ENCODE measurements at regions not wholly inside any gene's neighbourhood (a gene's known extent, or its start where the extent isn't known, plus 50 kb on each side); places are given as distances from the start of the nearest gene placed in this dataset.

- DNase-seq (ENCODE audit: low read depth): no peak
These were observed 2354.8 kb upstream of the C9orf72 start for GRCh38 chr9:29928072-29928471.

GRCh38 chr9:29939559-29939958 is 2366.3 kb upstream of the C9orf72 start:
- no peak for DNase-seq (ENCODE audit: low read depth)

GRCh38 chr9:29945012-29945411 is 2371.7 kb upstream of the C9orf72 start:
- DNase-seq (ENCODE audit: low read depth): peak; percentile 22

- DNase-seq (ENCODE audit: low read depth): no peak
These were observed 2385.2 kb upstream of the C9orf72 start for GRCh38 chr9:29958469-29958868.

GRCh38 chr9:29965834-29966233 is 2392.6 kb upstream of the C9orf72 start:
- no peak for DNase-seq (ENCODE audit: low read depth)

GRCh38 chr9:29966247-29966646 is 2393.0 kb upstream of the C9orf72 start:
- peak; percentile 37 for DNase-seq (ENCODE audit: low read depth)

- no peak for DNase-seq (ENCODE audit: low read depth)
These were observed 2395.6 kb upstream of the C9orf72 start for GRCh38 chr9:29968831-29969230.

GRCh38 chr9:29969408-29969807 is 2396.1 kb upstream of the C9orf72 start:
- DNase-seq (ENCODE audit: low read depth): no peak

GRCh38 chr9:29969856-29970647 is 2396.8 kb upstream of the C9orf72 start:
- no peak for DNase-seq (ENCODE audit: low read depth)

GRCh38 chr9:29974197-29974596 is 2400.9 kb upstream of the C9orf72 start:
- peak; percentile 27 for DNase-seq (ENCODE audit: low read depth)

- no peak for DNase-seq (ENCODE audit: low read depth)
These were observed 2403.7 kb upstream of the C9orf72 start for GRCh38 chr9:29976981-29977380.

- DNase-seq (ENCODE audit: low read depth): no peak
These were observed 2403.4 kb upstream of the ACO1 start for GRCh38 chr9:29981013-29981412.

GRCh38 chr9:29999645-30000044 is 2384.8 kb upstream of the ACO1 start:
- no peak for DNase-seq (ENCODE audit: low read depth)

- DNase-seq (ENCODE audit: low read depth): no peak
These were observed 2373.8 kb upstream of the ACO1 start for GRCh38 chr9:30010691-30011090.

GRCh38 chr9:30012622-30013021 is 2371.8 kb upstream of the ACO1 start:
- no peak for DNase-seq (ENCODE audit: low read depth)

- peak; percentile 18 for DNase-seq (ENCODE audit: low read depth)
These were observed 2369.4 kb upstream of the ACO1 start for GRCh38 chr9:30015073-30015472.

GRCh38 chr9:30020161-30020560 is 2364.3 kb upstream of the ACO1 start:
- no peak for DNase-seq (ENCODE audit: low read depth)

- DNase-seq (ENCODE audit: low read depth): peak; percentile 73
These were observed 2348.7 kb upstream of the ACO1 start for GRCh38 chr9:30035761-30036160.

GRCh38 chr9:30036558-30036957 is 2347.9 kb upstream of the ACO1 start:
- no peak for DNase-seq (ENCODE audit: low read depth)

GRCh38 chr9:30039712-30040111 is 2344.7 kb upstream of the ACO1 start:
- no peak for DNase-seq (ENCODE audit: low read depth)

GRCh38 chr9:30048396-30048795 is 2336.0 kb upstream of the ACO1 start:
- no peak for DNase-seq (ENCODE audit: low read depth)

GRCh38 chr9:30058463-30058862 is 2326.0 kb upstream of the ACO1 start:
- no peak for DNase-seq (ENCODE audit: low read depth)

GRCh38 chr9:30060976-30061375 is 2323.5 kb upstream of the ACO1 start:
- DNase-seq (ENCODE audit: low read depth): no peak

- no peak for DNase-seq (ENCODE audit: low read depth)
These were observed 2318.6 kb upstream of the ACO1 start for GRCh38 chr9:30065888-30066287.
